ENCODE measurements at regions not wholly inside any gene's neighbourhood (a gene's known extent, or its start where the extent isn't known, plus 50 kb on each side); places are given as distances from the start of the nearest gene placed in this dataset.

GRCh38 chr7:41005374-41005901 is 697.5 kb downstream of the INHBA start (continued):
- no peak for TF ChIP-seq EP300 (IDR thresholded peaks at IDR 0.05; ENCODE audit: borderline replicate concordance in 1 of 2, low read depth in 2 of 2, low read length in 2 of 2)
